ENCODE measurements at regions not wholly inside any gene's neighbourhood (a gene's known extent, or its start where the extent isn't known, plus 50 kb on each side); places are given as distances from the start of the nearest gene placed in this dataset.

DNA sequence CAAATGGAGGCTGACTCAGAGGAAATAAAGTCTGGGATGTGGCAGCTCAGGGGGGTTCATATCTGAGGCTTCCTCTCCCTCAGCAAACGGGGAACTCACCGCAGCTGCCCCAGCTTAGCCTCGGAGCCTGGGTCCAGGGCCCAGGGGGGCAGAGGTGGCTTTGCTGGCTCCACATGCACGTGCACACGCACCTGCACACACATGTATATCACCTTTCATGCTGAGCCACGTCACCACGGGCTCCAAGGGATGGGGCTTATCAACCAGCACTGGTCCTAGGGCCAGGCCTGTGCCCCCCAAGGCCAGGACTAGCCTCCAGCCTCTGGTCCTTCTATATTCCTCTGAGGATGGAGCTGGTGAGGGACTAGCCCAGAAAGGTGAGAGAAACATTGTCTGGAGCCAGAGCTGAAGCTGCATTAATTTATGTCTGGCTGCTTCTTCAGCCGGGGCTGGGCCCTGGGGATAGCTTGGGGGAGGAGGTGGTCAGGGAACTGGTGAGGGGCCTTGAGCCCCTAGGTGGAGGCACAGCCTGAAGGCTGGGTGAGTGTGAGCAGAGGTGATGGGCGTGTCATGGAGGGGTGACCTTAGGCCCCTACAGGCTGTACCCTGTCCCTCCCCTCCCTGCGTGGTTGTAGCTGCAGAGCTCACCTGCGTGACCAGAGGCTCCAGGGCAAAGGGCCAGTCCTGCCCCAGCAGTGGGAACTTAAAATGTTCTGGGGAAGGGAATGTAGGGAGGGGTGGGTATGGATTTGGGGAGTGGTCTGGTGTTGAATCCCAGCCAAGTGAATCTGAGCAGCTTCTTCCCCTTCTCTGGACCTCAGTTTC, 520.8 kb downstream of the PTPRU start:
- H3K9ac ChIP-seq (ENCODE audit: low read depth in 1 of 2, low read length in 2 of 2) = no peak overlapping the region
- 71% methylated on average over 11 of the region's 11 CpGs for WGBS
- H3K9me3 ChIP-seq (ENCODE audit: control insufficient read depth in 4 of 4, low read length in 3 of 4) = no peaks in the 10 kb centered on the region
- H3K27ac ChIP-seq (ENCODE audit: low read depth in 1 of 2, low read length in 2 of 2) = no peak overlapping the region
- no peaks in the 10 kb centered on the region for H3K4me1 ChIP-seq (ENCODE audit: control insufficient read depth in 4 of 4, insufficient read depth in 4 of 4, low read length in 3 of 4)
- H3K27me3 ChIP-seq (ENCODE audit: control insufficient read depth in 4 of 4, insufficient read depth in 4 of 4, low read length in 3 of 4) = no peaks in the 10 kb centered on the region
- H3K36me3 ChIP-seq (ENCODE audit: control insufficient read depth in 4 of 4, insufficient read depth in 3 of 4, low read depth in 1 of 4, low read length in 3 of 4) = no peaks in the 10 kb centered on the region
- no peak overlapping the region for H3K4me3 ChIP-seq (ENCODE audit: low read depth in 1 of 3, low read length in 3 of 3)
- peak; percentile 27 for DNase-seq (ENCODE audit: low spot score)
- TF ChIP-seq TAF1 (conservative IDR thresholded peaks at IDR 0.05) (no peak), HNF4G (IDR thresholded peaks at IDR 0.05) (no peak), GABPA (IDR thresholded peaks at IDR 0.05 in 1 of 2, conservative IDR thresholded peaks at IDR 0.05 in 1 of 2) (no peak), YY1 (IDR thresholded peaks at IDR 0.05) (no peak)

DNA sequence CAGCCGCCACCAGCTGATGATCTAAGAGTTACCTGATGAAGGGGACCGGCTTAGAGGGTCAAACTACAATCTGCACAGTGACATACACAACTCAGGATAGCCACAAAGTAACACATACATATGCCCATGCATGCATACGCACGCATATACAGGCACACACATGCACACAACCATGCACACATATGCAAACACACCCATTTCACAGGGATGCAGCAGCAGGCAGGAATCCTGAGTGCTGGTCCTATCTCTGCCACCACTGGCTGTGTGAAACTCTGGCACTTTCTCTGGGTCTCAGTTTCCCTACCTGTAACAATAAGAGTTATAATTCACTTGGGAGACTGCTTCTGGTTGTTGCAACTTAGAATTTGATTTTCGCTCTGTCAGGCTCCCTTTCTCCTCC, 520.2 kb downstream of the PTPRU start:
- WGBS = 85% methylated on average over 5 of the region's 5 CpGs
- H3K27me3 ChIP-seq (ENCODE audit: control insufficient read depth in 4 of 4, insufficient read depth in 4 of 4, low read length in 3 of 4) = no peaks in the 10 kb centered on the region

More for the DNA sequence above, 520.2 kb downstream of the PTPRU start:
- Histone ChIP-seq H3K9ac (ENCODE audit: low read depth in 1 of 2, low read length in 2 of 2) (no peak overlapping the region), H3K27ac (ENCODE audit: low read depth in 1 of 2, low read length in 2 of 2) (no peak overlapping the region), H3K4me1 (ENCODE audit: control insufficient read depth in 4 of 4, insufficient read depth in 4 of 4, low read length in 3 of 4) (no peaks in the 10 kb centered on the region), H3K36me3 (ENCODE audit: control insufficient read depth in 4 of 4, insufficient read depth in 3 of 4, low read depth in 1 of 4, low read length in 3 of 4) (no peaks in the 10 kb centered on the region), H3K9me3 (ENCODE audit: control insufficient read depth in 4 of 4, low read length in 3 of 4) (no peaks in the 10 kb centered on the region), H3K4me3 (ENCODE audit: low read depth in 1 of 3, low read length in 3 of 3) (no peak overlapping the region)
- DNase-seq (ENCODE audit: low spot score) = peak; percentile 13
- TF ChIP-seq, protein P1, sequence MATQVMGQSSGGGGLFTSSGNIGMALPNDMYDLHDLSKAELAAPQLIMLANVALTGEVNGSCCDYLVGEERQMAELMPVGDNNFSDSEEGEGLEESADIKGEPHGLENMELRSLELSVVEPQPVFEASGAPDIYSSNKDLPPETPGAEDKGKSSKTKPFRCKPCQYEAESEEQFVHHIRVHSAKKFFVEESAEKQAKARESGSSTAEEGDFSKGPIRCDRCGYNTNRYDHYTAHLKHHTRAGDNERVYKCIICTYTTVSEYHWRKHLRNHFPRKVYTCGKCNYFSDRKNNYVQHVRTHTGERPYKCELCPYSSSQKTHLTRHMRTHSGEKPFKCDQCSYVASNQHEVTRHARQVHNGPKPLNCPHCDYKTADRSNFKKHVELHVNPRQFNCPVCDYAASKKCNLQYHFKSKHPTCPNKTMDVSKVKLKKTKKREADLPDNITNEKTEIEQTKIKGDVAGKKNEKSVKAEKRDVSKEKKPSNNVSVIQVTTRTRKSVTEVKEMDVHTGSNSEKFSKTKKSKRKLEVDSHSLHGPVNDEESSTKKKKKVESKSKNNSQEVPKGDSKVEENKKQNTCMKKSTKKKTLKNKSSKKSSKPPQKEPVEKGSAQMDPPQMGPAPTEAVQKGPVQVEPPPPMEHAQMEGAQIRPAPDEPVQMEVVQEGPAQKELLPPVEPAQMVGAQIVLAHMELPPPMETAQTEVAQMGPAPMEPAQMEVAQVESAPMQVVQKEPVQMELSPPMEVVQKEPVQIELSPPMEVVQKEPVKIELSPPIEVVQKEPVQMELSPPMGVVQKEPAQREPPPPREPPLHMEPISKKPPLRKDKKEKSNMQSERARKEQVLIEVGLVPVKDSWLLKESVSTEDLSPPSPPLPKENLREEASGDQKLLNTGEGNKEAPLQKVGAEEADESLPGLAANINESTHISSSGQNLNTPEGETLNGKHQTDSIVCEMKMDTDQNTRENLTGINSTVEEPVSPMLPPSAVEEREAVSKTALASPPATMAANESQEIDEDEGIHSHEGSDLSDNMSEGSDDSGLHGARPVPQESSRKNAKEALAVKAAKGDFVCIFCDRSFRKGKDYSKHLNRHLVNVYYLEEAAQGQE (IDR thresholded peaks at IDR 0.05) = no peak
- TF ChIP-seq, protein P2, sequence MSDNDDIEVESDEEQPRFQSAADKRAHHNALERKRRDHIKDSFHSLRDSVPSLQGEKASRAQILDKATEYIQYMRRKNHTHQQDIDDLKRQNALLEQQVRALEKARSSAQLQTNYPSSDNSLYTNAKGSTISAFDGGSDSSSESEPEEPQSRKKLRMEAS (IDR thresholded peaks at IDR 0.05) = no peak
- TF ChIP-seq HNF4A (conservative IDR thresholded peaks at IDR 0.05) (no peak), TAF1 (conservative IDR thresholded peaks at IDR 0.05) (no peak), SP1 (IDR thresholded peaks at IDR 0.05) (no peak), FOXA1 (IDR thresholded peaks at IDR 0.05) (no peak), JUND (IDR thresholded peaks at IDR 0.05) (no peak), GABPA (IDR thresholded peaks at IDR 0.05 in 1 of 2, conservative IDR thresholded peaks at IDR 0.05 in 1 of 2) (no peak), EGR1 (IDR thresholded peaks at IDR 0.05; ENCODE audit: low read depth in 2 of 2) (no peak), FOXA2 (IDR thresholded peaks at IDR 0.05) (no peak), NR2F2 (IDR thresholded peaks at IDR 0.05) (no peak)
- TF ChIP-seq, protein P3, sequence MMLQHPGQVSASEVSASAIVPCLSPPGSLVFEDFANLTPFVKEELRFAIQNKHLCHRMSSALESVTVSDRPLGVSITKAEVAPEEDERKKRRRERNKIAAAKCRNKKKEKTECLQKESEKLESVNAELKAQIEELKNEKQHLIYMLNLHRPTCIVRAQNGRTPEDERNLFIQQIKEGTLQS (IDR thresholded peaks at IDR 0.05) = no peak
- TF ChIP-seq, protein P4, sequence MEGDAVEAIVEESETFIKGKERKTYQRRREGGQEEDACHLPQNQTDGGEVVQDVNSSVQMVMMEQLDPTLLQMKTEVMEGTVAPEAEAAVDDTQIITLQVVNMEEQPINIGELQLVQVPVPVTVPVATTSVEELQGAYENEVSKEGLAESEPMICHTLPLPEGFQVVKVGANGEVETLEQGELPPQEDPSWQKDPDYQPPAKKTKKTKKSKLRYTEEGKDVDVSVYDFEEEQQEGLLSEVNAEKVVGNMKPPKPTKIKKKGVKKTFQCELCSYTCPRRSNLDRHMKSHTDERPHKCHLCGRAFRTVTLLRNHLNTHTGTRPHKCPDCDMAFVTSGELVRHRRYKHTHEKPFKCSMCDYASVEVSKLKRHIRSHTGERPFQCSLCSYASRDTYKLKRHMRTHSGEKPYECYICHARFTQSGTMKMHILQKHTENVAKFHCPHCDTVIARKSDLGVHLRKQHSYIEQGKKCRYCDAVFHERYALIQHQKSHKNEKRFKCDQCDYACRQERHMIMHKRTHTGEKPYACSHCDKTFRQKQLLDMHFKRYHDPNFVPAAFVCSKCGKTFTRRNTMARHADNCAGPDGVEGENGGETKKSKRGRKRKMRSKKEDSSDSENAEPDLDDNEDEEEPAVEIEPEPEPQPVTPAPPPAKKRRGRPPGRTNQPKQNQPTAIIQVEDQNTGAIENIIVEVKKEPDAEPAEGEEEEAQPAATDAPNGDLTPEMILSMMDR (IDR thresholded peaks at IDR 0.05; ENCODE audit: low read depth, low read length, missing input control) = no peak
